GM21381 (cell line): ENCODE measurements at regions not wholly inside any gene's neighbourhood (a gene's known extent, or its start where the extent isn't known, plus 50 kb on each side); places are given as distances from the start of the nearest gene placed in this dataset.

Experiments
- ATAC-seq: cut with Tn5 transposase; IDR thresholded peaks from one replicate; pipeline ENCODE4 v1.9.1; 2021; ENCODE audit warnings: mild to moderate bottlenecking, moderate library complexity; ENCODE audit not compliant: unreplicated experiment

GRCh38 chr7:95718577-95719410 lies 53.6 kb upstream of the DYNC1I1 start:
- ATAC-seq: no peak

- ATAC-seq: no peak
These were observed 55.8 kb upstream of the DYNC1I1 start for GRCh38 chr7:95716357-95717122.

- peak; percentile 85 for ATAC-seq
These were observed 57.1 kb upstream of the DYNC1I1 start for GRCh38 chr7:95715274-95715673.

GRCh38 chr7:95710711-95711110 lies 61.6 kb upstream of the DYNC1I1 start:
- ATAC-seq: no peak

- ATAC-seq: no peak
These were observed 71.4 kb upstream of the DYNC1I1 start for GRCh38 chr7:95700917-95701316.

- ATAC-seq: no peak
These were observed 78.0 kb upstream of the DYNC1I1 start for GRCh38 chr7:95694334-95694733.

GRCh38 chr7:95693551-95694333 lies 78.6 kb upstream of the DYNC1I1 start:
- ATAC-seq: no peak

GRCh38 chr7:95691464-95691863 lies 80.9 kb upstream of the DYNC1I1 start:
- ATAC-seq: no peak

GRCh38 chr7:95690367-95690947 lies 81.9 kb upstream of the DYNC1I1 start:
- peak; percentile 70 for ATAC-seq

- no peak for ATAC-seq
These were observed 83.3 kb upstream of the DYNC1I1 start for GRCh38 chr7:95688931-95689495.

GRCh38 chr7:95687759-95688343 lies 84.5 kb upstream of the DYNC1I1 start:
- no peak for ATAC-seq

- ATAC-seq: peak; percentile 37
These were observed 86.2 kb upstream of the DYNC1I1 start for GRCh38 chr7:95686109-95686508.

- no peak for ATAC-seq
These were observed 87.8 kb upstream of the DYNC1I1 start for GRCh38 chr7:95684505-95684904.

- no peak for ATAC-seq
These were observed 87.7 kb upstream of the PDK4 start for GRCh38 chr7:95684037-95684436.

GRCh38 chr7:95682913-95683312 lies 86.6 kb upstream of the PDK4 start:
- ATAC-seq: no peak

- no peak for ATAC-seq
These were observed 80.4 kb upstream of the PDK4 start for GRCh38 chr7:95676691-95677090.

GRCh38 chr7:95675632-95676031 lies 79.3 kb upstream of the PDK4 start:
- ATAC-seq: no peak

GRCh38 chr7:95675016-95675415 lies 78.7 kb upstream of the PDK4 start:
- no peak for ATAC-seq

- no peak for ATAC-seq
These were observed 77.8 kb upstream of the PDK4 start for GRCh38 chr7:95674101-95674500.

- ATAC-seq: no peak
These were observed 76.1 kb upstream of the PDK4 start for GRCh38 chr7:95672434-95672833.
